Gastroesophageal sphincter (tissue), 3 donors: ENCODE measurements at regions not wholly inside any gene's neighbourhood (a gene's known extent, or its start where the extent isn't known, plus 50 kb on each side); places are given as distances from the start of the nearest gene placed in this dataset.
"Not testable (repeated sequence)": the region's sequence is repeated elsewhere in the genome, so short reads cannot be mapped to it uniquely, and the experiment has no call there.

Experiments
- CTCF ChIP-seq, 4 experiments: fragments of 200-600 bp in 2 of 4; fragments of 450-650 bp in 2 of 4; sonication (generic) in 1 of 4; IDR thresholded peaks; one replicate each; pipeline ENCODE4 v1.5.1; 2017 to 2019; ENCODE audit warnings: antibody characterized with exemption in 4 of 4, mild to moderate bottlenecking in 2 of 4, moderate library complexity in 2 of 4
- POLR2A ChIP-seq, 2 donors: fragments of 450-650 bp; IDR thresholded peaks; one replicate each; pipeline ENCODE4 v1.6.1; 2017; ENCODE audit warnings: antibody characterized with exemption in 2 of 2, mild to moderate bottlenecking in 2 of 2, moderate library complexity in 1 of 2
- POLR2AphosphoS5 ChIP-seq: sonication (generic); formaldehyde crosslinking; IDR thresholded peaks from one replicate; pipeline ENCODE4 v1.6.1; 2017; ENCODE audit warnings: antibody characterized with exemption

- not testable (repeated sequence) for TF ChIP-seq CTCF (IDR thresholded peaks at IDR 0.05); POLR2AphosphoS5; POLR2A (IDR thresholded peaks at IDR 0.05)
These were observed 864.9 kb upstream of the TPTE start for GRCh38 chr21:9656455-9656854.
